Endodermal cell (in vitro differentiated cells): ENCODE measurements at regions not wholly inside any gene's neighbourhood (a gene's known extent, or its start where the extent isn't known, plus 50 kb on each side); places are given as distances from the start of the nearest gene placed in this dataset.

ENCODE experiments used
- DNase-seq: peaks from one replicate; pipeline ENCODE4 v3.0.0-alpha.2; 2017
- H3K27ac ChIP-seq: 2 replicates; pipeline ENCODE4 v1.5.1; 2013; ENCODE audit warnings: mild to moderate bottlenecking, low read depth, low read length, moderate library complexity
- H3K27me3 ChIP-seq: 2 replicates; pipeline ENCODE4 v1.6.1; 2013; ENCODE audit warnings: mild to moderate bottlenecking, low read length, moderate library complexity; ENCODE audit not compliant: insufficient read depth, control insufficient read depth, poor library complexity, severe bottlenecking
- H3K36me3 ChIP-seq: 2 replicates; pipeline ENCODE4 v1.7.0; 2013; ENCODE audit warnings: mild to moderate bottlenecking, low read length, moderate library complexity; ENCODE audit not compliant: control insufficient read depth, insufficient read depth
- H3K4me1 ChIP-seq: one replicate; pipeline ENCODE4 v1.7.0; 2013; ENCODE audit warnings: low read length; ENCODE audit not compliant: control insufficient read depth, insufficient read depth
- H3K4me3 ChIP-seq: 2 replicates; pipeline ENCODE4 v1.5.1; 2013; ENCODE audit warnings: mild to moderate bottlenecking, low read length, moderate library complexity
- H3K9ac ChIP-seq: 2 replicates; pipeline ENCODE4 v1.6.1; 2013; ENCODE audit warnings: mild to moderate bottlenecking, low read length, moderate library complexity; ENCODE audit not compliant: poor library complexity, severe bottlenecking; ENCODE audit errors: extremely low read depth
- H3K9me3 ChIP-seq: 2 replicates; pipeline ENCODE4 v1.6.1; 2013; ENCODE audit warnings: mild to moderate bottlenecking, low read length, moderate library complexity; ENCODE audit not compliant: control insufficient read depth
- H3K27ac Mint-ChIP-seq: 2 replicates; pipeline ENCODE4 v1.8.0; 2020; ENCODE audit warnings: mixed read lengths
- H3K27me3 Mint-ChIP-seq: 2 replicates; pipeline ENCODE4 v1.8.0; 2021; ENCODE audit warnings: mild to moderate bottlenecking, mixed read lengths; ENCODE audit not compliant: insufficient read depth
- H3K36me3 Mint-ChIP-seq: 2 replicates; pipeline ENCODE4 v1.8.0; 2020; ENCODE audit warnings: low read depth, mixed read lengths
- H3K4me1 Mint-ChIP-seq: 2 replicates; pipeline ENCODE4 v1.8.0; 2020; ENCODE audit warnings: mixed read lengths
- H3K4me3 Mint-ChIP-seq: 2 replicates; pipeline ENCODE4 v1.8.0; 2020; ENCODE audit warnings: mild to moderate bottlenecking, moderate library complexity, mixed read lengths
- H3K9me3 Mint-ChIP-seq: 2 replicates; pipeline ENCODE4 v1.8.0; 2020; ENCODE audit warnings: mild to moderate bottlenecking, mixed read lengths
- WGBS, 2 experiments: methylation state at CpG; one replicate each; pipeline versions ENCODE4 v1.1.5 to v1.1.7; 2013; ENCODE audit warnings: missing lambda C conversion rate in 2 of 2, mixed read lengths in 1 of 2; ENCODE audit not compliant: insufficient coverage in 1 of 2, insufficient read length in 1 of 2; 5-methylcytosine and 5-hydroxymethylcytosine counted together
- TF ChIP-seq, protein P1 (sequence below): fragments of 200-600 bp; sonication (generic); conservative IDR thresholded peaks from 2 replicates; pipeline ENCODE4 v1.5.0; 2021; ENCODE audit warnings: antibody characterized with exemption, mild to moderate bottlenecking

DNA sequence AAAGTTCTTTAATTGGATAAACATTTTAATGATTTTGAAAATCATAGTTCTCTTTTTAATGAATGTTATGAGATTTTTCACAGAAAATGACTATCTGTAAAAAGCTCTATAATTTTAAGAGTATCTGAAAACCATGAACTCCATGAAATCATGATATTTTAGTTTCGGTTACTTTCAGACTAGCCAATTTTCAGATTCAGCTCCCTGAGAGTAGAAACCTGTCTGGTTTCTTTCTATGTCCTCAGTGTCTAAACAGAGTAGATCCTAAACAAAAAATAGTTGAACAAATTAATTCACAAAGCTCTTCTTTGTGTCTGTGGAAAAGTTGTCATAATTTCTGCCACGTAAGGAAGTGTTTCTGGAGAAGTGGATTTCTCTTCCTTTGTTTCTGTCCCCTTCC lies 1247.7 kb downstream of the NSUN3 start:
- H3K9me3 Mint-ChIP-seq = peaks cover 6% of the 10 kb centered on the region
- H3K36me3 Mint-ChIP-seq = no peaks in the 10 kb centered on the region
- whole genome bisulfite sequencing, 2 experiments = 93 to 100% methylated on average over 1 to 2 of the region's 2 CpGs
- no peaks in the 10 kb centered on the region for H3K27me3 ChIP-seq
- H3K27ac ChIP-seq = no peak overlapping the region
- no peak overlapping the region for H3K4me3 ChIP-seq
- H3K27me3 Mint-ChIP-seq = no peaks in the 10 kb centered on the region
- H3K9ac ChIP-seq = no peak overlapping the region
- H3K4me1 ChIP-seq = no peaks in the 10 kb centered on the region
- H3K27ac Mint-ChIP-seq = no peak overlapping the region
- H3K36me3 ChIP-seq = no peaks in the 10 kb centered on the region
- TF ChIP-seq, protein P1, sequence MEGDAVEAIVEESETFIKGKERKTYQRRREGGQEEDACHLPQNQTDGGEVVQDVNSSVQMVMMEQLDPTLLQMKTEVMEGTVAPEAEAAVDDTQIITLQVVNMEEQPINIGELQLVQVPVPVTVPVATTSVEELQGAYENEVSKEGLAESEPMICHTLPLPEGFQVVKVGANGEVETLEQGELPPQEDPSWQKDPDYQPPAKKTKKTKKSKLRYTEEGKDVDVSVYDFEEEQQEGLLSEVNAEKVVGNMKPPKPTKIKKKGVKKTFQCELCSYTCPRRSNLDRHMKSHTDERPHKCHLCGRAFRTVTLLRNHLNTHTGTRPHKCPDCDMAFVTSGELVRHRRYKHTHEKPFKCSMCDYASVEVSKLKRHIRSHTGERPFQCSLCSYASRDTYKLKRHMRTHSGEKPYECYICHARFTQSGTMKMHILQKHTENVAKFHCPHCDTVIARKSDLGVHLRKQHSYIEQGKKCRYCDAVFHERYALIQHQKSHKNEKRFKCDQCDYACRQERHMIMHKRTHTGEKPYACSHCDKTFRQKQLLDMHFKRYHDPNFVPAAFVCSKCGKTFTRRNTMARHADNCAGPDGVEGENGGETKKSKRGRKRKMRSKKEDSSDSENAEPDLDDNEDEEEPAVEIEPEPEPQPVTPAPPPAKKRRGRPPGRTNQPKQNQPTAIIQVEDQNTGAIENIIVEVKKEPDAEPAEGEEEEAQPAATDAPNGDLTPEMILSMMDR = no peak
- peaks cover 5% of the 10 kb centered on the region for H3K9me3 ChIP-seq
- H3K4me3 Mint-ChIP-seq = no peak overlapping the region
- H3K4me1 Mint-ChIP-seq = no peaks in the 10 kb centered on the region
- no peak for DNase-seq

- H3K27ac ChIP-seq = no peak overlapping the region
- H3K27me3 Mint-ChIP-seq = no peaks in the 10 kb centered on the region
- no peaks in the 10 kb centered on the region for H3K27me3 ChIP-seq
- H3K4me1 Mint-ChIP-seq = no peaks in the 10 kb centered on the region
- peaks cover 12% of the 10 kb centered on the region for H3K9me3 ChIP-seq
- H3K27ac Mint-ChIP-seq = no peak overlapping the region
- H3K4me1 ChIP-seq = no peaks in the 10 kb centered on the region
- 0 to 49% methylated on average over 1 to 2 of the region's 2 CpGs for WGBS, 2 experiments
- no peak overlapping the region for H3K4me3 Mint-ChIP-seq
- no peaks in the 10 kb centered on the region for H3K36me3 ChIP-seq
- peaks cover 10% of the 10 kb centered on the region for H3K9me3 Mint-ChIP-seq
- H3K4me3 ChIP-seq = no peak overlapping the region
- TF ChIP-seq, protein P1 = no peak
- no peak overlapping the region for H3K9ac ChIP-seq
- no peaks in the 10 kb centered on the region for H3K36me3 Mint-ChIP-seq
- DNase-seq = no peak
Observed at GRCh38 chr3:95311272-95311671, 1248.4 kb downstream of the NSUN3 start.

- no peak overlapping the region for H3K27ac Mint-ChIP-seq
- 93% methylated on average over 3 of the region's 3 CpGs; no CpG with 5 or more reads in 1 of the 2 experiments for WGBS, 2 experiments
- Histone ChIP-seq H3K27ac (no peak overlapping the region), H3K36me3 (no peaks in the 10 kb centered on the region), H3K9ac (no peak overlapping the region), H3K27me3 (no peaks in the 10 kb centered on the region), H3K4me3 (no peak overlapping the region), H3K9me3 (peaks cover 22% of the 10 kb centered on the region), H3K4me1 (no peaks in the 10 kb centered on the region)
- H3K9me3 Mint-ChIP-seq = peaks cover 10% of the 10 kb centered on the region
- DNase-seq = no peak
- no peaks in the 10 kb centered on the region for H3K4me1 Mint-ChIP-seq
- H3K36me3 Mint-ChIP-seq = no peaks in the 10 kb centered on the region
- TF ChIP-seq, protein P1 = no peak
- no peak overlapping the region for H3K4me3 Mint-ChIP-seq
- no peaks in the 10 kb centered on the region for H3K27me3 Mint-ChIP-seq
Observed at GRCh38 chr3:95312650-95313049, 1249.8 kb downstream of the NSUN3 start.
